Aorta (tissue), 5 donors: ENCODE measurements at regions not wholly inside any gene's neighbourhood (a gene's known extent, or its start where the extent isn't known, plus 50 kb on each side); places are given as distances from the start of the nearest gene placed in this dataset.
"Not testable (repeated sequence)": the region's sequence is repeated elsewhere in the genome, so short reads cannot be mapped to it uniquely, and the experiment has no call there.

ENCODE experiments used
- ATAC-seq: fragments of 200-7000 bp; cut with Tn5 transposase; one replicate; pipeline ENCODE4 v1.9.1; 2022; ENCODE audit warnings: moderate library complexity; ENCODE audit not compliant: low FRiP score
- DNase-seq, 2 donors: peaks; one replicate each; pipeline ENCODE4 v3.0.0-alpha.2; 2020
- H3K27ac ChIP-seq, 2 donors: one replicate each; pipeline ENCODE4 v1.5.1; 2013; ENCODE audit warnings: low read length in 2 of 2, mild to moderate bottlenecking in 2 of 2, moderate library complexity in 2 of 2, control low read depth in 1 of 2, inconsistent platforms in 1 of 2, low read depth in 1 of 2
- H3K27me3 ChIP-seq, 2 donors: one replicate each; pipeline ENCODE4 v1.6.1; 2013; ENCODE audit warnings: control low read depth in 1 of 2, low read length in 1 of 2, mild to moderate bottlenecking in 1 of 2, moderate library complexity in 1 of 2; ENCODE audit not compliant: insufficient read depth in 2 of 2, control insufficient read depth in 1 of 2
- H3K36me3 ChIP-seq, 2 donors: one replicate each; pipeline ENCODE4 v1.6.1; 2013; ENCODE audit warnings: control low read depth in 1 of 2, low read length in 1 of 2, mild to moderate bottlenecking in 1 of 2; ENCODE audit not compliant: insufficient read depth in 2 of 2, control insufficient read depth in 1 of 2
- H3K4me1 ChIP-seq, 2 donors: one replicate each; pipeline ENCODE4 v1.6.1; 2013; ENCODE audit warnings: low read length in 2 of 2, control low read depth in 1 of 2, mild to moderate bottlenecking in 1 of 2, moderate library complexity in 1 of 2; ENCODE audit not compliant: insufficient read depth in 2 of 2, control insufficient read depth in 1 of 2
- H3K4me3 ChIP-seq, 2 donors: one replicate each; pipeline ENCODE4 v1.5.1; 2013; ENCODE audit warnings: low read length in 2 of 2, control low read depth in 1 of 2, mild to moderate bottlenecking in 1 of 2
- H3K9me3 ChIP-seq: one replicate; pipeline ENCODE4 v1.6.1; 2013; ENCODE audit warnings: mild to moderate bottlenecking, low read length; ENCODE audit not compliant: control insufficient read depth
- WGBS, 2 donors: extraction: QIAGEN DNeasy Blood & Tissue Kit; methylation state at CpG; one replicate each; pipeline ENCODE4 v1.1.7; 2013; 5-methylcytosine and 5-hydroxymethylcytosine counted together
- intact Hi-C, 2 donors: fragments of 100-400 bp; cut with DNase I; formaldehyde crosslinking; loops; one replicate each; pipeline versions ENCODE4 v1.14.2 to v1.15.0; 2022
- donor health status: healthy with polysubstance abuse.
- donor health status: Bipolar disorder and iron deficiency.
- donor health status: DM: no; HTN: no; CAD: no.
- donor health status: DM: no; HTN: no; CAD: no.
- donor health status: DM: yes; HTN: yes; CAD: no.

- H3K27ac ChIP-seq, H3K4me1 ChIP-seq, H3K9me3 ChIP-seq, DNase-seq, H3K36me3 ChIP-seq, ATAC-seq, intact Hi-C loops, H3K4me3 ChIP-seq, H3K27me3 ChIP-seq: not testable (repeated sequence)
- 71 to 74% methylated on average over 5 of the region's 5 CpGs for WGBS, 2 donors
Observed at GRCh38 chr1:189644156-189644555, 833.5 kb downstream of the BRINP3 start.

GRCh38 chr1:189644970-189645369 is 832.7 kb downstream of the BRINP3 start:
- H3K36me3 ChIP-seq, result no peaks in the 10 kb centered on the region
- intact Hi-C loops, result no loop called here
- WGBS, 2 donors, result 98% methylated on average over 4 of the region's 4 CpGs
- H3K4me1 ChIP-seq, result no peaks in the 10 kb centered on the region
- no peak overlapping the region for H3K4me3 ChIP-seq
- DNase-seq, result no peak
- no peaks in the 10 kb centered on the region for H3K27me3 ChIP-seq
- H3K27ac ChIP-seq, result no peak overlapping the region
- no peaks in the 10 kb centered on the region for H3K9me3 ChIP-seq
- no peak for ATAC-seq

- Histone ChIP-seq H3K4me1 (no peaks in the 10 kb centered on the region), H3K9me3 (no peaks in the 10 kb centered on the region), H3K27ac (no peak overlapping the region), H3K4me3 (no peak overlapping the region), H3K36me3 (no peaks in the 10 kb centered on the region), H3K27me3 (no peaks in the 10 kb centered on the region)
- intact Hi-C loops, result no loop called here
- ATAC-seq (no peak), DNase-seq (no peak)
- 64 to 76% methylated on average over 1 of the region's 1 CpG for WGBS, 2 donors
Observed at GRCh38 chr1:189646066-189646465, 831.6 kb downstream of the BRINP3 start.

GRCh38 chr1:189654906-189655305 is 822.8 kb downstream of the BRINP3 start:
- Histone ChIP-seq H3K36me3 (no peaks in the 10 kb centered on the region), H3K4me3 (no peak overlapping the region), H3K9me3 (no peaks in the 10 kb centered on the region), H3K27ac (no peak overlapping the region), H3K4me1 (no peaks in the 10 kb centered on the region), H3K27me3 (no peaks in the 10 kb centered on the region)
- DNase-seq (no peak), ATAC-seq (no peak)
- intact Hi-C loops, result no loop called here

GRCh38 chr1:189656628-189657530 is 820.8 kb downstream of the BRINP3 start:
- intact Hi-C loops, result no loop called here
- Histone ChIP-seq H3K4me3 (no peak overlapping the region), H3K4me1 (no peaks in the 10 kb centered on the region), H3K9me3 (no peaks in the 10 kb centered on the region), H3K36me3 (no peaks in the 10 kb centered on the region), H3K27me3 (no peaks in the 10 kb centered on the region), H3K27ac (no peak overlapping the region)
- WGBS, 2 donors, result 59% methylated on average over 5 of the region's 5 CpGs
- no peak for DNase-seq
- no peak for ATAC-seq

DNA sequence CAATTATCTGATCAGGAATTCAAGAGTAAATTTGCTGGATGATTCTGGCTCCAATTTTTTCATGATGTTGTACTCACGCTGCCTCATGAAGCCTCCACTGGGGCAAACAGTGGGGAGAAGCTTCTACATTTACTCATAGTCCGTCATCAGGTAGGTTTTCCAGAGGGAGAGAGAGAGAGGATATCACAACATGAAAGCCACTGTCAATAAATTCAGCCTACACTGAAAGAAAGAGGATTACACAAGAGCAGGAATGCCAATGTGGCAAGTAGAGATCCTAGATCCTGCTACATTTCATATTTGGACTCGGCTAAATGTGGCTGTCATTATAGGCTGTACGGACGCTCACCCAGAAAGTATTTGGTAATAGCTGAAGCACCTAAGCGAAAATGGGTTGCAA is 819.9 kb downstream of the BRINP3 start:
- Histone ChIP-seq H3K9me3 (no peaks in the 10 kb centered on the region), H3K27ac (no peak overlapping the region), H3K4me1 (no peaks in the 10 kb centered on the region), H3K36me3 (no peaks in the 10 kb centered on the region), H3K4me3 (no peak overlapping the region), H3K27me3 (no peaks in the 10 kb centered on the region)
- DNase-seq, result no peak
- ATAC-seq, result no peak
- intact Hi-C loops, result no loop called here
- WGBS, 2 donors, result 66 to 77% methylated on average over 6 of the region's 6 CpGs

GRCh38 chr1:189658381-189658780 is 819.3 kb downstream of the BRINP3 start:
- Histone ChIP-seq H3K27me3 (no peaks in the 10 kb centered on the region), H3K4me3 (no peak overlapping the region), H3K36me3 (no peaks in the 10 kb centered on the region), H3K9me3 (no peaks in the 10 kb centered on the region), H3K4me1 (no peaks in the 10 kb centered on the region), H3K27ac (no peak overlapping the region)
- ATAC-seq (no peak), DNase-seq (no peak)
- intact Hi-C loops, result no loop called here
- WGBS, 2 donors, result 37 to 48% methylated on average over 3 of the region's 3 CpGs

GRCh38 chr1:189659731-189660130 is 817.9 kb downstream of the BRINP3 start:
- 83% methylated on average over 2 of the region's 2 CpGs for WGBS, 2 donors
- intact Hi-C loops, result no loop called here
- no peak for ATAC-seq

DNA sequence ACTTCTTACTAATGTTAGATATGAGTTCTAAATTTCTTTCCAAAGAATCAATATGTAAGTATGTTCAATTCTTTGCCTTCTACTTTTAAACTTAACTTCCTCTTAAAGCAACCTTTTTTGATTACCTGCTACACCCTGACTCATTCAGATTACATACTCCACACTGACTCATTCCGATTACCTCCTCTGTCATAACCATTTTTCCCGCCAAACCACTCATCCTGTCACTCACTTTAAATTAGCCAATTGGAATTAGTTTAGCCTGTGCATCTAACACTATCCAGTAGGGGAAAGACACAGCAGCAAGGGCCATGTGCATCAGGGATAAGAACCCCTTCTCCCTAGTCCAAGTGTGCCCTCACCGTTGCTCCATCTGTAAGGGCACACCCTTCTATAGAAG is 815.5 kb downstream of the BRINP3 start:
- Histone ChIP-seq H3K9me3 (no peaks in the 10 kb centered on the region), H3K27ac (no peak overlapping the region), H3K4me1 (no peaks in the 10 kb centered on the region), H3K4me3 (no peak overlapping the region), H3K27me3 (no peaks in the 10 kb centered on the region), H3K36me3 (no peaks in the 10 kb centered on the region)
- WGBS, 2 donors, result 87 to 94% methylated on average over 3 of the region's 3 CpGs
- intact Hi-C loops, result no loop called here
- ATAC-seq, result no peak
- no peak for DNase-seq

More at GRCh38 chr1:189659731-189660130, 817.9 kb downstream of the BRINP3 start:
- Histone ChIP-seq H3K27me3 (no peaks in the 10 kb centered on the region), H3K4me1 (no peaks in the 10 kb centered on the region), H3K36me3 (no peaks in the 10 kb centered on the region), H3K4me3 (no peak overlapping the region), H3K9me3 (no peaks in the 10 kb centered on the region), H3K27ac (no peak overlapping the region)
- no peak for DNase-seq
